ENCODE measurements at regions not wholly inside any gene's neighbourhood (a gene's known extent, or its start where the extent isn't known, plus 50 kb on each side); places are given as distances from the start of the nearest gene placed in this dataset.
"Not testable (repeated sequence)": the region's sequence is repeated elsewhere in the genome, so short reads cannot be mapped to it uniquely, and the experiment has no call there.

GRCh38 chr4:85018983-85019382, 52.5 kb upstream of the WDFY3 start:
- DNase-seq: no peak

GRCh38 chr4:85019411-85019810, 52.9 kb upstream of the WDFY3 start:
- DNase-seq: no peak

- DNase-seq: no peak
These were observed 58.2 kb upstream of the WDFY3 start for GRCh38 chr4:85024671-85025070.

- no peak for DNase-seq
These were observed 62.4 kb upstream of the WDFY3 start for GRCh38 chr4:85028910-85029309.

- DNase-seq: no peak
These were observed 63.0 kb upstream of the WDFY3 start for GRCh38 chr4:85029453-85029852.

- no peak for DNase-seq
These were observed 63.7 kb upstream of the WDFY3 start for GRCh38 chr4:85030156-85030555.

GRCh38 chr4:85033838-85034237, 67.3 kb upstream of the WDFY3 start:
- not testable (repeated sequence) for DNase-seq

GRCh38 chr4:85039526-85039925, 73.0 kb upstream of the WDFY3 start:
- DNase-seq: no peak

- peak in 1 of 2 donors; percentile 11 for DNase-seq
These were observed 77.5 kb upstream of the WDFY3 start for GRCh38 chr4:85043812-85044496.

GRCh38 chr4:85050736-85051135, 84.2 kb upstream of the WDFY3 start:
- DNase-seq: no peak

- no peak for DNase-seq
These were observed 85.0 kb upstream of the WDFY3 start for GRCh38 chr4:85051526-85051925.

GRCh38 chr4:85054925-85055324, 88.4 kb upstream of the WDFY3 start:
- DNase-seq: not testable (repeated sequence)

- DNase-seq: no peak
These were observed 92.1 kb upstream of the WDFY3 start for GRCh38 chr4:85058551-85058950.

GRCh38 chr4:85061974-85062373, 95.5 kb upstream of the WDFY3 start:
- DNase-seq: no peak

GRCh38 chr4:85062466-85062865, 96.0 kb upstream of the WDFY3 start:
- no peak for DNase-seq

- DNase-seq: no peak
These were observed 100.9 kb upstream of the WDFY3 start for GRCh38 chr4:85067342-85067741.

- no peak for DNase-seq
These were observed 111.5 kb upstream of the WDFY3 start for GRCh38 chr4:85078016-85078415.

- DNase-seq: no peak
These were observed 114.7 kb upstream of the WDFY3 start for GRCh38 chr4:85081196-85081595.

- peak in 1 of 2 donors; percentile 18 for DNase-seq
These were observed 118.0 kb upstream of the WDFY3 start for GRCh38 chr4:85084371-85085094.

GRCh38 chr4:85086721-85087120, 120.2 kb upstream of the WDFY3 start:
- DNase-seq: no peak

GRCh38 chr4:85092536-85092935, 126.0 kb upstream of the WDFY3 start:
- no peak for DNase-seq

GRCh38 chr4:85092943-85093342, 126.5 kb upstream of the WDFY3 start:
- no peak for DNase-seq

- DNase-seq: no peak
These were observed 128.2 kb upstream of the WDFY3 start for GRCh38 chr4:85094735-85095134.

- no peak for DNase-seq
These were observed 136.1 kb upstream of the WDFY3 start for GRCh38 chr4:85102606-85103005.

- no peak for DNase-seq
These were observed 139.7 kb upstream of the WDFY3 start for GRCh38 chr4:85106166-85106565.

Data from CD4-positive, alpha-beta T cell treated with Interleukin-4 for 1 hour (primary cell).